Stomach (tissue), 4 donors: ENCODE measurements at regions not wholly inside any gene's neighbourhood (a gene's known extent, or its start where the extent isn't known, plus 50 kb on each side); places are given as distances from the start of the nearest gene placed in this dataset.

Source experiments
- EP300 ChIP-seq: sonication (generic); formaldehyde crosslinking; IDR thresholded peaks from one replicate; pipeline ENCODE4 v1.6.1; 2017; ENCODE audit warnings: antibody characterized with exemption
- POLR2A ChIP-seq, 4 donors: fragments of 450-650 bp; IDR thresholded peaks; one replicate each; pipeline ENCODE4 v1.6.1; 2016; ENCODE audit warnings: antibody characterized with exemption in 4 of 4, control low read depth in 2 of 4, mild to moderate bottlenecking in 1 of 4, moderate library complexity in 1 of 4
- POLR2AphosphoS5 ChIP-seq, 3 donors: sonication (generic); formaldehyde crosslinking; IDR thresholded peaks; one replicate each; pipeline ENCODE4 v1.6.1; 2016; ENCODE audit warnings: antibody characterized with exemption in 3 of 3
- TF ChIP-seq, protein P1 (sequence below), 7 experiments: fragments of 450-650 bp in 4 of 7; fragments of 200-600 bp in 3 of 7; sonication (generic) in 3 of 7; IDR thresholded peaks; one replicate each; pipeline ENCODE4 v1.5.1; 2016 to 2019; ENCODE audit warnings: antibody characterized with exemption in 7 of 7, control low read depth in 2 of 7, mild to moderate bottlenecking in 1 of 7

GRCh38 chr4:97453186-97453585 is 690.1 kb downstream of the STPG2 start:
- TF ChIP-seq, protein P1, sequence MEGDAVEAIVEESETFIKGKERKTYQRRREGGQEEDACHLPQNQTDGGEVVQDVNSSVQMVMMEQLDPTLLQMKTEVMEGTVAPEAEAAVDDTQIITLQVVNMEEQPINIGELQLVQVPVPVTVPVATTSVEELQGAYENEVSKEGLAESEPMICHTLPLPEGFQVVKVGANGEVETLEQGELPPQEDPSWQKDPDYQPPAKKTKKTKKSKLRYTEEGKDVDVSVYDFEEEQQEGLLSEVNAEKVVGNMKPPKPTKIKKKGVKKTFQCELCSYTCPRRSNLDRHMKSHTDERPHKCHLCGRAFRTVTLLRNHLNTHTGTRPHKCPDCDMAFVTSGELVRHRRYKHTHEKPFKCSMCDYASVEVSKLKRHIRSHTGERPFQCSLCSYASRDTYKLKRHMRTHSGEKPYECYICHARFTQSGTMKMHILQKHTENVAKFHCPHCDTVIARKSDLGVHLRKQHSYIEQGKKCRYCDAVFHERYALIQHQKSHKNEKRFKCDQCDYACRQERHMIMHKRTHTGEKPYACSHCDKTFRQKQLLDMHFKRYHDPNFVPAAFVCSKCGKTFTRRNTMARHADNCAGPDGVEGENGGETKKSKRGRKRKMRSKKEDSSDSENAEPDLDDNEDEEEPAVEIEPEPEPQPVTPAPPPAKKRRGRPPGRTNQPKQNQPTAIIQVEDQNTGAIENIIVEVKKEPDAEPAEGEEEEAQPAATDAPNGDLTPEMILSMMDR (IDR thresholded peaks at IDR 0.05): no peak
- TF ChIP-seq POLR2A (IDR thresholded peaks at IDR 0.05): no peak
- no peak for TF ChIP-seq EP300
- no peak for TF ChIP-seq POLR2AphosphoS5 (IDR thresholded peaks at IDR 0.05)
